ENCODE measurements at regions not wholly inside any gene's neighbourhood (a gene's known extent, or its start where the extent isn't known, plus 50 kb on each side); places are given as distances from the start of the nearest gene placed in this dataset.
A peak's percentile ranks its signal among the peaks of the same experiment; 100 is the strongest.

DNA sequence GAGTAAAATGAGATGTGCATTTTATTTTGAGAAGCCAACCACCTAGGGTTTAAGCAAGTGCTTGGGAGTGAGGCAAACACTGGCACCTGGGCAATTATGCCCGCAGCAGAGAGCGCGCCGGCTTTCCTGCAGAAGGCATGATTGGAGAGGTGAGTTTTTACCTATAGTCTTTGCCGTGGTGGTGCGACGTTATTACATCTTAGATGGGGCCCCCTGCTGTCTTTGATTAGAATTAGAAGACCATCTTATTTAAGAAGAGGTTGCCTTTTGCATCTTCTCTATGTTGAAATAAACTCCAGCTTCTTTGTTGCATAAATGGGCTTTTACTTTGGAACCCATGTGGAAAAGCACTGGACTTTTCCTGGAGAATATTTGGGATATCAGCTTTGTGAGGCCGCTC is 409.5 kb downstream of the GLRX3 start:
- TF ChIP-seq, protein P1, sequence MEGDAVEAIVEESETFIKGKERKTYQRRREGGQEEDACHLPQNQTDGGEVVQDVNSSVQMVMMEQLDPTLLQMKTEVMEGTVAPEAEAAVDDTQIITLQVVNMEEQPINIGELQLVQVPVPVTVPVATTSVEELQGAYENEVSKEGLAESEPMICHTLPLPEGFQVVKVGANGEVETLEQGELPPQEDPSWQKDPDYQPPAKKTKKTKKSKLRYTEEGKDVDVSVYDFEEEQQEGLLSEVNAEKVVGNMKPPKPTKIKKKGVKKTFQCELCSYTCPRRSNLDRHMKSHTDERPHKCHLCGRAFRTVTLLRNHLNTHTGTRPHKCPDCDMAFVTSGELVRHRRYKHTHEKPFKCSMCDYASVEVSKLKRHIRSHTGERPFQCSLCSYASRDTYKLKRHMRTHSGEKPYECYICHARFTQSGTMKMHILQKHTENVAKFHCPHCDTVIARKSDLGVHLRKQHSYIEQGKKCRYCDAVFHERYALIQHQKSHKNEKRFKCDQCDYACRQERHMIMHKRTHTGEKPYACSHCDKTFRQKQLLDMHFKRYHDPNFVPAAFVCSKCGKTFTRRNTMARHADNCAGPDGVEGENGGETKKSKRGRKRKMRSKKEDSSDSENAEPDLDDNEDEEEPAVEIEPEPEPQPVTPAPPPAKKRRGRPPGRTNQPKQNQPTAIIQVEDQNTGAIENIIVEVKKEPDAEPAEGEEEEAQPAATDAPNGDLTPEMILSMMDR (IDR thresholded peaks at IDR 0.05; ENCODE audit: low read length) = peak; percentile 21; the same call in 1 of the 2 replicates
- TF ChIP-seq EZH2 (IDR thresholded peaks at IDR 0.05; ENCODE audit: borderline replicate concordance, low read length) = no peak
